ENCODE measurements at regions not wholly inside any gene's neighbourhood (a gene's known extent, or its start where the extent isn't known, plus 50 kb on each side); places are given as distances from the start of the nearest gene placed in this dataset.
"Not testable (repeated sequence)": the region's sequence is repeated elsewhere in the genome, so short reads cannot be mapped to it uniquely, and the experiment has no call there.

DNA sequence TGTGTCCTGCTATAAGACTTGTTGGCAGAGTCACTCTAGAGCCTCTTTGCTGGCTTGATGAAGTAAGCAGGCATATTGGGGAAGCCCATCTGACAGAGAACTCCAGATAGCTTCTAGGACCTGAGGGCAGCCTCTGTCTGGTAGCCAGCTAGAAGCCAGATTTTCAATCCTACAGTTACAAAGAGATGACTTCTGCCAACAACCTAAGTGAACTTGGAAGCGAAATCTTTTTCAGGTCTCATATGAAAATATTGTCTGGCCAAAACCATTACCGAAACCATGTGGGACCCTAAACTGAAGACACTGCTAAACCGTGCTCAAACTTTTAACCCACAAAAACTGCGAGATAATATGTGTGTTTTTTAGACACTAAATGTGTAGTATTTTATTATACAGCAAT lies 140.9 kb downstream of the MRPS30 start:
- Mint-ChIP-seq H3K36me3 (no peaks in the 10 kb centered on the region), H3K9me3 (no peaks in the 10 kb centered on the region), H3K4me3 (no peak overlapping the region), H3K27me3 (no peaks in the 10 kb centered on the region), H3K4me1 (ENCODE audit: low read depth) (no peaks in the 10 kb centered on the region), H3K27ac (no peak overlapping the region)
- DNase-seq = no peak
- intact Hi-C loops (cut with micrococcal nuclease) = no loop called here
- CTCF ChIA-PET = no interaction called here
- POLR2A ChIA-PET = no interaction called here

- no peaks in the 10 kb centered on the region for H3K27me3 Mint-ChIP-seq
- DNase-seq = no peak
- H3K4me3 Mint-ChIP-seq = no peak overlapping the region
- H3K27ac Mint-ChIP-seq = no peak overlapping the region
- H3K4me1 Mint-ChIP-seq (ENCODE audit: low read depth) = no peaks in the 10 kb centered on the region
- no peaks in the 10 kb centered on the region for H3K9me3 Mint-ChIP-seq
- H3K36me3 Mint-ChIP-seq = no peaks in the 10 kb centered on the region
- CTCF ChIA-PET = interaction anchor here (0.7 kb wide), 1 partner anchor 41 kb away, joined by 3 read pairs; no protein-coding TSS in a partner anchor
- POLR2A ChIA-PET = no interaction called here
- intact Hi-C loops (cut with micrococcal nuclease) = no loop called here
Observed at GRCh38 chr5:44951371-44951770, 142.6 kb downstream of the MRPS30 start.

GRCh38 chr5:44952376-44952775 lies 143.6 kb downstream of the MRPS30 start:
- no peak overlapping the region for H3K4me3 Mint-ChIP-seq
- intact Hi-C loops (cut with micrococcal nuclease) = no loop called here
- peaks cover 4% of the 10 kb centered on the region for H3K4me1 Mint-ChIP-seq (ENCODE audit: low read depth)
- POLR2A ChIA-PET = no interaction called here
- no peak for DNase-seq
- CTCF ChIA-PET = interaction anchor here (1.5 kb wide), 1 partner anchor 11 kb away, joined by 3 read pairs; no protein-coding TSS in a partner anchor
- H3K9me3 Mint-ChIP-seq = no peaks in the 10 kb centered on the region
- H3K27me3 Mint-ChIP-seq = no peaks in the 10 kb centered on the region
- H3K36me3 Mint-ChIP-seq = no peaks in the 10 kb centered on the region
- no peak overlapping the region for H3K27ac Mint-ChIP-seq

DNA sequence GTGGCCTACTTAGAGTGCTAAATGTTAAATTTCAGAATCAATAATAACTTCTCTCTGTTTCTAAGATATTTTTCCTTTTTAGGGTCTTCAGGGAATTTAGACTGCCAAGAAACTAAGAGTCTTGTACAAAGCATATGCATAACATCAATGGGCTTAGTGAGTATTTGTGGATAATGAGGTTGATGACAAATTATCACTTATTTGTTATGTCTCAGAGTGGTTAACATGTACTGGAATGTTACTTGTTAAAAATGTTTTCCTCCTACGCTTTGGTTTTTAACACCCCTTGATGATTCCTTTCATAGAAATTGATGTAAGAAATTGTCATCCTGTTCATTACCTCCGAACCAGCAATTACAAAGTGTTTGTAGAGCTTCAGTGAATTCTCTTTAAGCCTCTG lies 144.3 kb downstream of the MRPS30 start:
- Mint-ChIP-seq H3K27ac (no peak overlapping the region), H3K9me3 (no peaks in the 10 kb centered on the region), H3K36me3 (no peaks in the 10 kb centered on the region), H3K4me1 (ENCODE audit: low read depth) (peaks cover 4% of the 10 kb centered on the region), H3K4me3 (no peak overlapping the region), H3K27me3 (no peaks in the 10 kb centered on the region)
- ChIA-PET CTCF (interaction anchor here (1.5 kb wide), 1 partner anchor 10 kb away, joined by 3 read pairs; no protein-coding TSS in a partner anchor), POLR2A (no interaction called here)
- intact Hi-C loops (cut with micrococcal nuclease) = no loop called here
- no peak for DNase-seq

DNA sequence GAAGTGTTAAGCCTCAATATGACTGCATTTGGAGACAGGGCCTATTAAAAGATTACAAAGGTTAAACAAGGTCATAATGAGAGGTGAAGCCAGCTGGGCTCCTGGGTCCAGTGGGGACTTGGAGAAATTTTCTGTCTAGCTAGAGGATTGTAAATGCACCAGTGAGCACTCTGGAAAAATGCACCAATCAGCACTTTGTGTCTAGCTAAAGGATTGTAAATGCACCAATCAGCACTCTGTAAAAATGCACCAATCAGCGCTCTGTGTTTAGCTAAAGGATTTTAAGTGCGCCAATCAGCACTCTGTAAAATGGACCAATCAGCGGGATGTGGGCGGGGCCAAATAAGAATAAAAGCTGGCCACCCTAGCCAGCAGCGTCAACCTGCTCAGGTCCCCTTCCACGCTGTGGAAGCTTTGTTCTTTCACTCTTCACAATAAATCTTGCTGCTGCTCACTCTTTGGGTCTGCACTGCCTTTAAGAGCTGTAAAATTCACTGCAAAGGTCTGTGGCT lies 150.3 kb downstream of the MRPS30 start:
- DNase-seq; H3K4me3 Mint-ChIP-seq; CTCF ChIA-PET; H3K27me3 Mint-ChIP-seq; H3K36me3 Mint-ChIP-seq; H3K9me3 Mint-ChIP-seq; intact Hi-C loops (cut with micrococcal nuclease); H3K4me1 Mint-ChIP-seq (ENCODE audit: low read depth); POLR2A ChIA-PET; H3K27ac Mint-ChIP-seq: not testable (repeated sequence)

GRCh38 chr5:44969825-44970224 lies 161.1 kb downstream of the MRPS30 start:
- Mint-ChIP-seq H3K36me3 (no peaks in the 10 kb centered on the region), H3K27ac (no peak overlapping the region), H3K27me3 (no peaks in the 10 kb centered on the region), H3K4me1 (ENCODE audit: low read depth) (no peaks in the 10 kb centered on the region), H3K4me3 (no peak overlapping the region), H3K9me3 (no peaks in the 10 kb centered on the region)
- ChIA-PET CTCF (no interaction called here), POLR2A (no interaction called here)
- DNase-seq = no peak
- intact Hi-C loops (cut with micrococcal nuclease) = no loop called here

DNA sequence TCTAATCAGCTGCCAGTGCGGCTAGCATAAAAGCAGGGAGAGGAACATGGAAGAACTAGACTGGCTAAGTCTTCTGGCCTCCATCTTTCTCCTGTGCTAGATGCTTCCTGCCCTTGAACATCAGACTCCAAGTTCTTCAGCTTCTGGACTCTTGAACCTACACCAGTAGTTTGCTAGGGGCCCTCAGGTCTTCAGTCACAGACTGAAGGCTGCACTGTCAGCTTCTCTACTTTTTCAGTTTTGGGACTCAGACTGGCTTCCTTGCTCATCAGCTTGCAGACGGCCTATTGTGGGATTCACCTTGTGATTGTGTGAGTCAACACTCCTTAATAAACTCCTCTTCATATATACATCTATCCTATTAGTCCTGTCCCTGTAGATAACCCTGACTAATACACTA lies 162.2 kb downstream of the MRPS30 start:
- H3K4me3 Mint-ChIP-seq; H3K4me1 Mint-ChIP-seq (ENCODE audit: low read depth); CTCF ChIA-PET; H3K27me3 Mint-ChIP-seq; POLR2A ChIA-PET; H3K9me3 Mint-ChIP-seq; DNase-seq; intact Hi-C loops (cut with micrococcal nuclease); H3K36me3 Mint-ChIP-seq; H3K27ac Mint-ChIP-seq: not testable (repeated sequence)

DNA sequence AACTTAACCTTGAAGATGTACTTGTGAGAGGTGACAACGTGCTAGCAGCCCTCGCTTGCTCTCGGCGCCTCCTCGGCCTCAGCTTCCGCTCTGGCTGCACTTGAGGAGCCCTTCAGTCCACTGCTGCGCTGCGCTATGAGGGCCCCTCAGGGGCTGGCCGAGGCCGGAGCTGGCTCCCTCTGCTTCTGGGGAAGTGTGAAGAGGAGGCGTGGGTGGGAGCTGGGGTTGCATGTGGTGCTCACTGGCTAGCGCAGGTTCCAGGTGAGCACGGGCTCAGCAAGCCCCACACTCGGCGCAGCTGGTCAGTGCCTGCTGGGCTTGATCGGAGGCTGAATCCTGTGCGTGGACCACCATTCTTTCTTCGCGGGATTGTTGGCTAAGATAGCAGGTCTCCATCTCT lies 166.1 kb downstream of the MRPS30 start:
- intact Hi-C loops (cut with micrococcal nuclease) = no loop called here
- H3K9me3 Mint-ChIP-seq = peaks cover 5% of the 10 kb centered on the region
- H3K4me3 Mint-ChIP-seq = no peak overlapping the region
- no peaks in the 10 kb centered on the region for H3K4me1 Mint-ChIP-seq (ENCODE audit: low read depth)
- no peak for DNase-seq
- ChIA-PET CTCF (no interaction called here), POLR2A (no interaction called here)
- H3K27me3 Mint-ChIP-seq = no peaks in the 10 kb centered on the region
- no peaks in the 10 kb centered on the region for H3K36me3 Mint-ChIP-seq
- no peak overlapping the region for H3K27ac Mint-ChIP-seq

- no peaks in the 10 kb centered on the region for H3K4me1 Mint-ChIP-seq (ENCODE audit: low read depth)
- ChIA-PET POLR2A (no interaction called here), CTCF (no interaction called here)
- no peak overlapping the region for H3K4me3 Mint-ChIP-seq
- no peaks in the 10 kb centered on the region for H3K27me3 Mint-ChIP-seq
- intact Hi-C loops (cut with micrococcal nuclease) = no loop called here
- DNase-seq = no peak
- H3K36me3 Mint-ChIP-seq = peaks cover 3% of the 10 kb centered on the region
- no peak overlapping the region for H3K27ac Mint-ChIP-seq
- peaks cover 49% of the 10 kb centered on the region for H3K9me3 Mint-ChIP-seq
Observed at GRCh38 chr5:44981708-44982107, 173.0 kb downstream of the MRPS30 start.

- Mint-ChIP-seq H3K27me3 (no peaks in the 10 kb centered on the region), H3K27ac (no peak overlapping the region), H3K4me1 (ENCODE audit: low read depth) (no peaks in the 10 kb centered on the region), H3K9me3 (peaks cover 55% of the 10 kb centered on the region), H3K4me3 (no peak overlapping the region), H3K36me3 (peaks cover 3% of the 10 kb centered on the region)
- POLR2A ChIA-PET = no interaction called here
- CTCF ChIA-PET = no interaction called here
- intact Hi-C loops (cut with micrococcal nuclease) = no loop called here
- no peak for DNase-seq
Observed at GRCh38 chr5:44983006-44983405, 174.3 kb downstream of the MRPS30 start.

GRCh38 chr5:44987026-44987425 lies 178.3 kb downstream of the MRPS30 start:
- H3K27ac Mint-ChIP-seq = no peak overlapping the region
- H3K4me3 Mint-ChIP-seq = no peak overlapping the region
- CTCF ChIA-PET = no interaction called here
- DNase-seq = no peak
- intact Hi-C loops (cut with micrococcal nuclease) = no loop called here
- POLR2A ChIA-PET = no interaction called here
- H3K9me3 Mint-ChIP-seq = peaks cover 53% of the 10 kb centered on the region
- H3K27me3 Mint-ChIP-seq = no peaks in the 10 kb centered on the region
- H3K36me3 Mint-ChIP-seq = peaks cover 3% of the 10 kb centered on the region
- H3K4me1 Mint-ChIP-seq (ENCODE audit: low read depth) = no peaks in the 10 kb centered on the region

DNA sequence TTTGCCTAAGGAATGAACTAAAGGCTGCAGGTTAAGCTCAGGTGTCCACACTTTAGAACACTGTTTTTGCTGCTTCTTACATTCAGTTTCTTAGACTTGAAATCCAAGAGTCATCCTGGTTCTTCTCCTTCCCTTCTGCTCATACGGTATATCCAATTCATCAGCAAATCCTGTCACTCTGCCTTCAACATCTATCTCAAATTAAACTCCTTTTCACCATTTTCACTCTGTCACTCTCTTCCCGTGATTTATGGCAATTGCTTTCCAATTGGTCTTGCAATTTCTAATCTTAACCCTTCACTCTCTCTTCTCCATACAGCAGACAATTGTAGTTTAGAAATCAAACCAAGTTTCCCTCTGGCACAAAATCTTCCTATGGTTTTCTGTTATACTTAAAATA lies 182.9 kb downstream of the MRPS30 start:
- POLR2A ChIA-PET = no interaction called here
- Mint-ChIP-seq H3K36me3 (no peaks in the 10 kb centered on the region), H3K4me1 (ENCODE audit: low read depth) (no peaks in the 10 kb centered on the region), H3K9me3 (peaks cover 28% of the 10 kb centered on the region), H3K4me3 (no peak overlapping the region), H3K27ac (no peak overlapping the region), H3K27me3 (no peaks in the 10 kb centered on the region)
- CTCF ChIA-PET = no interaction called here
- intact Hi-C loops (cut with micrococcal nuclease) = no loop called here
- DNase-seq = no peak

GRCh38 chr5:44993286-44993685 lies 184.5 kb downstream of the MRPS30 start:
- Mint-ChIP-seq H3K4me3 (no peak overlapping the region), H3K27ac (no peak overlapping the region), H3K4me1 (ENCODE audit: low read depth) (no peaks in the 10 kb centered on the region), H3K9me3 (peaks cover 20% of the 10 kb centered on the region), H3K27me3 (no peaks in the 10 kb centered on the region), H3K36me3 (no peaks in the 10 kb centered on the region)
- CTCF ChIA-PET = no interaction called here
- no peak for DNase-seq
- POLR2A ChIA-PET = no interaction called here
- intact Hi-C loops (cut with micrococcal nuclease) = no loop called here

DNA sequence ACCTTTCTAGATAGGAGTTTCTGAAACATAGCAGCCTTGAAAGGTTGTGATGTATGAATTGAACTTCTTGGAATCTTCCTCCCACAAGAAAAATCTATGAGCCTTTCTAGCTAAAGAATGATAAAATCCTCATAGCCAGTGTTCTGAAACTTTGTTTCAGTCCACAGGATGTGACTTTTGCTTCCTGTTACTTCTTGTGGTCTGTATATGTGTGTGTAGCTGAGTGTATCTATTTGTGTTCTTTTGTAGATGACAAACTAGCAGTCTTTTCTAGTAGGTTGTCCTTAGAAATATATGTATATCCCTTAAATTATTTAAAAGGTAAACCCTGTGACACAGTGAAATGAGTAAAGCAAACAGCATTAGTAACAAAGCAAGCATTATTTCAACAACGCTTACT lies 188.8 kb downstream of the MRPS30 start:
- H3K4me1 Mint-ChIP-seq (ENCODE audit: low read depth) = no peaks in the 10 kb centered on the region
- ChIA-PET CTCF (no interaction called here), POLR2A (no interaction called here)
- H3K27me3 Mint-ChIP-seq = no peaks in the 10 kb centered on the region
- H3K4me3 Mint-ChIP-seq = no peak overlapping the region
- DNase-seq = no peak
- no peaks in the 10 kb centered on the region for H3K9me3 Mint-ChIP-seq
- H3K36me3 Mint-ChIP-seq = no peaks in the 10 kb centered on the region
- intact Hi-C loops (cut with micrococcal nuclease) = no loop called here
- H3K27ac Mint-ChIP-seq = no peak overlapping the region
